ENCODE measurements at regions not wholly inside any gene's neighbourhood (a gene's known extent, or its start where the extent isn't known, plus 50 kb on each side); places are given as distances from the start of the nearest gene placed in this dataset.

- no peak for TF ChIP-seq CTCF (conservative IDR thresholded peaks at IDR 0.05; ENCODE audit: low read length)
- no peak for TF ChIP-seq EZH2phosphoT487 (IDR thresholded peaks at IDR 0.05; ENCODE audit: borderline replicate concordance)
These were observed 110.4 kb downstream of the IL12A start for GRCh38 chr3:160098926-160099626.

Measured in Loucy (cell line).